ENCODE measurements at regions not wholly inside any gene's neighbourhood (a gene's known extent, or its start where the extent isn't known, plus 50 kb on each side); places are given as distances from the start of the nearest gene placed in this dataset.

GRCh38 chr6:139847457-139847813 lies 473.0 kb upstream of the CITED2 start:
- no peak for DNase-seq (ENCODE audit: low spot score)

GRCh38 chr6:139846538-139847456 lies 472.3 kb upstream of the CITED2 start:
- no peak for DNase-seq (ENCODE audit: low spot score)

GRCh38 chr6:139844907-139845306 lies 470.5 kb upstream of the CITED2 start:
- no peak for DNase-seq (ENCODE audit: low spot score)

- DNase-seq (ENCODE audit: low spot score), result no peak
Measured at GRCh38 chr6:139841794-139842215, 467.4 kb upstream of the CITED2 start.

- no peak for DNase-seq (ENCODE audit: low spot score)
Measured at GRCh38 chr6:139839506-139840156, 465.2 kb upstream of the CITED2 start.

GRCh38 chr6:139834232-139834631 lies 459.8 kb upstream of the CITED2 start:
- DNase-seq (ENCODE audit: low spot score), result no peak

- no peak for DNase-seq (ENCODE audit: low spot score)
Measured at GRCh38 chr6:139833592-139833991, 459.1 kb upstream of the CITED2 start.

GRCh38 chr6:139832493-139833305 lies 458.3 kb upstream of the CITED2 start:
- no peak for DNase-seq (ENCODE audit: low spot score)

GRCh38 chr6:139829576-139829975 lies 455.1 kb upstream of the CITED2 start:
- DNase-seq (ENCODE audit: low spot score), result no peak

- DNase-seq (ENCODE audit: low spot score), result no peak
Measured at GRCh38 chr6:139828751-139829519, 454.5 kb upstream of the CITED2 start.

GRCh38 chr6:139825935-139826374 lies 451.5 kb upstream of the CITED2 start:
- DNase-seq (ENCODE audit: low spot score), result no peak

- no peak for DNase-seq (ENCODE audit: low spot score)
Measured at GRCh38 chr6:139824864-139825263, 450.4 kb upstream of the CITED2 start.

GRCh38 chr6:139823808-139824126 lies 449.3 kb upstream of the CITED2 start:
- DNase-seq (ENCODE audit: low spot score), result no peak

- no peak for DNase-seq (ENCODE audit: low spot score)
Measured at GRCh38 chr6:139823099-139823807, 448.8 kb upstream of the CITED2 start.

GRCh38 chr6:139821676-139822223 lies 447.3 kb upstream of the CITED2 start:
- DNase-seq (ENCODE audit: low spot score), result no peak

GRCh38 chr6:139820210-139820609 lies 445.8 kb upstream of the CITED2 start:
- peak; percentile 81 for DNase-seq (ENCODE audit: low spot score)

GRCh38 chr6:139819776-139820175 lies 445.3 kb upstream of the CITED2 start:
- DNase-seq (ENCODE audit: low spot score), result no peak

GRCh38 chr6:139812939-139813338 lies 438.5 kb upstream of the CITED2 start:
- DNase-seq (ENCODE audit: low spot score), result no peak

GRCh38 chr6:139801571-139802321 lies 427.3 kb upstream of the CITED2 start:
- no peak for DNase-seq (ENCODE audit: low spot score)

GRCh38 chr6:139800837-139801236 lies 426.4 kb upstream of the CITED2 start:
- DNase-seq (ENCODE audit: low spot score), result no peak

Data from kidney capillary endothelial cell (primary cell).